Spleen (tissue), 11 donors: ENCODE measurements at regions not wholly inside any gene's neighbourhood (a gene's known extent, or its start where the extent isn't known, plus 50 kb on each side); places are given as distances from the start of the nearest gene placed in this dataset.

ENCODE experiments used
- DNase-seq: peaks from one replicate; pipeline ENCODE4 v3.0.0-alpha.2; 2020
- H3K27ac ChIP-seq, 8 donors: fragments of 200-600 bp; sonication (generic) in 7 of 8; 1 replicate in 4 of 8; 2 replicates in 4 of 8; pipeline versions ENCODE4 v1.5.0 to v1.8.0; 2016 to 2021; ENCODE audit warnings: inconsistent platforms in 4 of 8, mild to moderate bottlenecking in 4 of 8, moderate library complexity in 1 of 8
- H3K27me3 ChIP-seq, 7 donors: fragments of 200-600 bp; sonication (generic) in 6 of 7; replicated peaks in 1 of 7; 1 replicate in 4 of 7; 2 replicates in 3 of 7; pipeline versions ENCODE4 v1.5.0 to v1.8.0; 2016 to 2021; ENCODE audit warnings: inconsistent platforms in 3 of 7, mild to moderate bottlenecking in 1 of 7
- H3K36me3 ChIP-seq, 6 donors: fragments of 200-600 bp; sonication (generic) in 5 of 6; 1 replicate in 4 of 6; 2 replicates in 2 of 6; pipeline versions ENCODE4 v1.5.0 to v1.8.0; 2016 to 2021; ENCODE audit warnings: inconsistent platforms in 2 of 6
- H3K4me1 ChIP-seq, 6 donors: fragments of 200-600 bp; sonication (generic) in 5 of 6; 1 replicate in 3 of 6; 2 replicates in 3 of 6; pipeline versions ENCODE4 v1.5.0 to v1.8.0; 2016 to 2021; ENCODE audit warnings: inconsistent platforms in 3 of 6
- H3K4me3 ChIP-seq, 8 donors: fragments of 200-600 bp; sonication (generic) in 7 of 8; 1 replicate in 4 of 8; 2 replicates in 4 of 8; pipeline versions ENCODE4 v1.5.0 to v1.8.0; 2016 to 2021; ENCODE audit warnings: inconsistent platforms in 4 of 8, mild to moderate bottlenecking in 4 of 8, moderate library complexity in 2 of 8
- H3K9me3 ChIP-seq, 8 donors: fragments of 200-600 bp; sonication (generic) in 7 of 8; 1 replicate in 4 of 8; 2 replicates in 4 of 8; pipeline versions ENCODE4 v1.5.0 to v1.8.0; 2016 to 2021; ENCODE audit warnings: inconsistent platforms in 4 of 8
- CTCF ChIP-seq, 11 experiments: fragments of 200-600 bp in 7 of 11; fragments of 450-650 bp in 4 of 11; sonication (generic) in 4 of 11; IDR thresholded peaks in 8 of 11; conservative IDR thresholded peaks in 3 of 11; 1 replicate in 7 of 11; 2 replicates in 4 of 11; pipeline versions ENCODE4 v1.4.0 to v1.8.0; 2016 to 2021; ENCODE audit warnings: antibody characterized with exemption in 11 of 11, inconsistent platforms in 4 of 11, mild to moderate bottlenecking in 1 of 11
- POLR2A ChIP-seq, 3 donors: fragments of 450-650 bp; IDR thresholded peaks; one replicate each; pipeline ENCODE4 v1.5.1; 2017; ENCODE audit warnings: antibody characterized with exemption in 3 of 3, mild to moderate bottlenecking in 1 of 3
- POLR2AphosphoS5 ChIP-seq, 3 donors: sonication (generic); formaldehyde crosslinking; IDR thresholded peaks; one replicate each; pipeline ENCODE4 v1.5.1; 2017; ENCODE audit warnings: antibody characterized with exemption in 3 of 3
- WGBS, 5 donors: extraction: QIAGEN DNeasy Blood & Tissue Kit in 3 of 5; methylation state at CpG; one replicate each; pipeline versions ENCODE4 v1.1.5 to v1.1.7; 2013 to 2018; 5-methylcytosine and 5-hydroxymethylcytosine counted together
- intact Hi-C: fragments of 100-400 bp; cut with DNase I; formaldehyde crosslinking; loops from one replicate; pipeline ENCODE4 v1.15.0; 2023; ENCODE audit warnings: low total_unique reads
- donor health status: healthy with polysubstance abuse.
- donor health status: DM: no; HTN: no; CAD: no; lungs with moderate emphysema.
- donor health status: DM: no; HTN: no; CAD: no.
- donor health status: Bipolar disorder and iron deficiency.
- donor health status: healthy.
- donor health status: DM: no; HTN: no; CAD: no.
- donor health status: DM: yes; HTN: yes; CAD: no.

DNA sequence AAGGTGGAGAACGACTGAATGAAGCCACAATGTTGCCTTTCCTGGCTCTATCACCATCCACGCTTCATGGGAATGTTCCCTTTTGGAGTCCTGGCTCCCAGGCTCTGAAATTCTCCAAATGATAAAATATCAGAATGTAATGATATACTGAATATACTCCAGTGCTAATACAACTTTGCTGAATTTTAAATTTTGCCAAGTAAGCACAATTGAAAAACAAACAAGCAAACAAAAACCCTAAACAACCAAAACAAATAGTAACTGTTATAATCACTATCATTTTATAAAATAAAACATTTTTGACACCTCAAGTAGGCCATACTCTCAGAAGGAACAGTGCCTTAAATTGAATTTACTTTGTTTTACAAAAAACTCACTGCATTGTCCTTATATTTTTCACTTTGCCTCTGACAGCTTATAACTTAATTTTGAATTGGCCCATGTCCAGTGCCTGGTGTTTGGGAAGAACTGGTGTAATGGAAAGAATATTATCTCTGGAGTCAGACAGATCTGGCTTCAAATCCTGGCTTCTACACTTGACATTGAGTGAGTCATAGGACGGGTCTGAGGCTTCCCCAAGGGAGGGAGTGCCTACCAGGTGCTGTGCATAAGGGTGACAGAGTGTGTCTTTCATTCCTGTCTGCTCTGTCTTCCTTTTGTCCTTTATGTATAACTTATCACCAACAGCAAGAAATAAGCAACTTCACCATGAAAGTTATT lies 698.3 kb downstream of the EPM2A start:
- H3K4me1 ChIP-seq: no peaks in the 10 kb centered on the region
- no peaks in the 10 kb centered on the region for H3K36me3 ChIP-seq
- H3K27ac ChIP-seq: no peak overlapping the region
- intact Hi-C loops: no loop called here
- no peaks in the 10 kb centered on the region for H3K9me3 ChIP-seq
- H3K4me3 ChIP-seq: no peak overlapping the region
- WGBS, 5 donors: 66 to 80% (median 75%) methylated on average over 3 of the region's 3 CpGs
- no peaks in the 10 kb centered on the region for H3K27me3 ChIP-seq
- TF ChIP-seq CTCF (IDR thresholded peaks at IDR 0.05 in 8 of 11, conservative IDR thresholded peaks at IDR 0.05 in 3 of 11): no peak
- no peak for TF ChIP-seq POLR2A (IDR thresholded peaks at IDR 0.05)
- DNase-seq: no peak

GRCh38 chr6:145042559-145042958 lies 692.8 kb downstream of the EPM2A start:
- no peaks in the 10 kb centered on the region for H3K27me3 ChIP-seq
- H3K4me3 ChIP-seq: no peak overlapping the region
- no peaks in the 10 kb centered on the region for H3K4me1 ChIP-seq
- H3K27ac ChIP-seq: no peak overlapping the region
- no peak for DNase-seq
- H3K36me3 ChIP-seq: no peaks in the 10 kb centered on the region
- no peaks in the 10 kb centered on the region for H3K9me3 ChIP-seq
- intact Hi-C loops: no loop called here
- WGBS, 5 donors: 88 to 99% (median 89%) methylated on average over 5 of the region's 5 CpGs
- no peak for TF ChIP-seq CTCF (IDR thresholded peaks at IDR 0.05 in 8 of 11, conservative IDR thresholded peaks at IDR 0.05 in 3 of 11)
- no peak for TF ChIP-seq POLR2A (IDR thresholded peaks at IDR 0.05)
- no peak for TF ChIP-seq POLR2AphosphoS5 (IDR thresholded peaks at IDR 0.05)

DNA sequence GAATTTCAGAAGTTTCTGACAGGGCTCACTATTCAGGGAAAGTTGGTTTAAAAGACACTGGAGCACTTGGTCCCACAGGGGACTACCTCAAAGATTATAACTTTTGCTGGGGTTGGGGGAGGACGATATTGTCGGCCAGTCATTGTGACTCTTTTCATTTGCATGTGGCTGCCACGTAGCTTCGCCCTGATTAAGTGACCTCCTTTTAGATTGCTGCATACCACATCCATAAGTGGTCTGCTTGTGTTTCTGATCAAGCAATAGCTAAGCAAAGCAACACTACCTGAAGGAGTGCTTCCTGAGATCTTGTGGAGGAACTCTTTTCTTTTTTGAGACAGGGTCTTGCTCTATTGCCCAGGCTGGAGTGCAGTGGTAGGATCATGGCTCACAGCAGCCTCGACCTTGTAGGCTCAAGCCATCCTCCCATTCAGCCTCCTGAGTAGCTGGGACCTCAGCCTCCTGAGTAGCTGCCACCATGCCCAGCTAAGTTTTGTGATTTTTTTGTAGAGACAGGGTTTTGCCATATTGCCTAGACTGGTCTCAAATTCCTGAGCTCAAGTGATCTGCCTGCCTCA lies 691.3 kb downstream of the EPM2A start:
- intact Hi-C loops: no loop called here
- WGBS, 5 donors: 71 to 90% (median 83%) methylated on average over 5 of the region's 5 CpGs
- TF ChIP-seq POLR2A (IDR thresholded peaks at IDR 0.05) (no peak), CTCF (IDR thresholded peaks at IDR 0.05 in 8 of 11, conservative IDR thresholded peaks at IDR 0.05 in 3 of 11) (no peak), POLR2AphosphoS5 (IDR thresholded peaks at IDR 0.05) (no peak)

DNA sequence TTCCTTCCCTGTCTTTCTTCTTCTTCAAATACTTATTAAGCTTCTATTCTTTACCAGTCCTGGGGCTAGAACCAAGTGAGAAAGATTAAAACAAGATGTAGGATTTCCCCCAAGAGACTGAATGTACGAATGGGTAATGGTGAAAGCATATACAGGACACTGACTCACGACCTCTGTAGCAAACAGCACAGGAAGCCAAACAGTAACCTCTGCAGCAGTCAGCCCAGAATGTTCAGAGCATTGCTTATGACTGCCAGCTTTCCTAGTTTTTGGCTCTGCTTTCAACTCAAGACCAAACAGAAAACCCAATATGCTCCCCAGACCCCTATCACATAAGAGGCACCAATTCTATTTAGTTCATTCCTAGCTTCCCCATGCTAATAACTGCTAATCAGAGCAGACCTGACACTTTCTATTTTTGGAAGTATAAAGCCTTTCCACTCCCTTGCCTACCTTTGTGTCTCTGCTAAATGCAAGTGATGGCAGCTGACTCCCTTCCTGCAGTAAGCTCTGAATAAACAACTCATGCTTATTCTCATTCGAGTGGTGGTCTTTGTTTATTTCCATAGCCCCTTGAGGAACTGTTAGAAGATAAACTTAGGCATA lies 690.6 kb downstream of the EPM2A start:
- 25 to 40% (median 32%) methylated on average over 3 of the region's 3 CpGs for WGBS, 5 donors
- intact Hi-C loops: no loop called here
- no peak for DNase-seq
- Histone ChIP-seq H3K27me3 (no peaks in the 10 kb centered on the region), H3K9me3 (no peaks in the 10 kb centered on the region), H3K36me3 (no peaks in the 10 kb centered on the region), H3K4me1 (no peaks in the 10 kb centered on the region), H3K27ac (no peak overlapping the region), H3K4me3 (no peak overlapping the region)
- TF ChIP-seq POLR2AphosphoS5 (IDR thresholded peaks at IDR 0.05): no peak
- TF ChIP-seq POLR2A (IDR thresholded peaks at IDR 0.05): no peak
- no peak for TF ChIP-seq CTCF (IDR thresholded peaks at IDR 0.05 in 8 of 11, conservative IDR thresholded peaks at IDR 0.05 in 3 of 11)

More for the DNA sequence above, 691.3 kb downstream of the EPM2A start:
- DNase-seq: no peak
- no peaks in the 10 kb centered on the region for H3K36me3 ChIP-seq
- no peaks in the 10 kb centered on the region for H3K9me3 ChIP-seq
- no peaks in the 10 kb centered on the region for H3K27me3 ChIP-seq
- no peaks in the 10 kb centered on the region for H3K4me1 ChIP-seq
- H3K27ac ChIP-seq: no peak overlapping the region
- H3K4me3 ChIP-seq: no peak overlapping the region
